Calu3 (cell line): ENCODE measurements at regions not wholly inside any gene's neighbourhood (a gene's known extent, or its start where the extent isn't known, plus 50 kb on each side); places are given as distances from the start of the nearest gene placed in this dataset.

Source experiments
- BruUV-seq: library from RNA; stranded (reverse); fragments of 400-500 nt; replicated peaks from 2 replicates; lab custom pipeline; 2021; lab: Mats Ljungman, UMichigan
- CTCF ChIA-PET: fragments of 300-600 bp; sonication (Branson Sonifier 250); formaldehyde crosslinking; loops from one replicate; lab custom pipeline; 2022; ENCODE audit warnings: antibody characterized with exemption; lab: Charles Lee
- DNase-seq: peaks from one replicate; pipeline ENCODE4 v3.0.0; 2022
- H3K27ac Mint-ChIP-seq: one replicate; pipeline ENCODE4 v1.8.0; 2022; ENCODE audit warnings: mixed read lengths; ENCODE audit not compliant: unreplicated experiment
- H3K27me3 Mint-ChIP-seq: one replicate; pipeline ENCODE4 v1.8.0; 2022; ENCODE audit warnings: mixed read lengths; ENCODE audit not compliant: unreplicated experiment
- H3K36me3 Mint-ChIP-seq: one replicate; pipeline ENCODE4 v1.8.0; 2022; ENCODE audit warnings: mild to moderate bottlenecking, moderate library complexity, mixed read lengths; ENCODE audit not compliant: insufficient read depth, unreplicated experiment
- H3K4me1 Mint-ChIP-seq: one replicate; pipeline ENCODE4 v1.8.0; 2022; ENCODE audit warnings: mild to moderate bottlenecking, low read depth, mixed read lengths; ENCODE audit not compliant: unreplicated experiment
- H3K4me3 Mint-ChIP-seq: one replicate; pipeline ENCODE4 v1.8.0; 2022; ENCODE audit warnings: mild to moderate bottlenecking, low read depth, moderate library complexity, mixed read lengths; ENCODE audit not compliant: unreplicated experiment
- H3K9me3 Mint-ChIP-seq: one replicate; pipeline ENCODE4 v1.8.0; 2022; ENCODE audit warnings: low read depth, mixed read lengths; ENCODE audit not compliant: unreplicated experiment
- intact Hi-C: fragments of 100-400 bp; cut with micrococcal nuclease; formaldehyde crosslinking; loops from one replicate; pipeline ENCODE4 v1.10.0; 2022; ENCODE audit not compliant: unreplicated experiment
- microRNA-seq: library from miRNA; unstranded; fragments of <30 nt; microRNA quantifications from one replicate; pipeline ENCODE4 v1.2.0, GENCODE V29; 2022
- TF ChIP-seq, protein P1 (sequence below): fragments of 200-600 bp; IDR thresholded peaks from one replicate; pipeline ENCODE4 v1.8.0; 2022; ENCODE audit warnings: antibody characterized with exemption; ENCODE audit not compliant: unreplicated experiment

DNA sequence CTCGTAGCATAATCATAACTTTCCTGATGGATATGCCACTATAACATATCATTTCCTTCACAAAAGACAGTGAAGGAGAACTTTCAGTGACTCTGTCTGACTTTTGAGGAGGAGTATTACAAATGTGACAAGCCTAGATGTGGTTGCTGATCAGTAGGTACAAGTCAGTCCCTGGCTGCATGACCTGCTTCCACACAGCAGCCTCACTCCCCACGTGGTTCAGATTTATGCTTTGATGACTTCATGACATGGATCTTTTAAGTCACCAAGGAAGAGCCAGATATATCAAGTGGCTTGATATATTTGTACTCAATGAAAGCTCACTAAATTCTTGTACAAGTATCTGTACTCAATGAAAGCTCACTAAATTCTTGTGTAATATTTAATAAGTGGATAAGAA is 50.9 kb upstream of the MKLN1 start:
- intact Hi-C loops: no loop called here
- CTCF ChIA-PET: interaction anchor here (0.6 to 0.7 kb wide), 2 partner anchors 37 to 341 kb away, joined by 4 read pairs; no protein-coding TSS in a partner anchor
- H3K27ac Mint-ChIP-seq: no peak overlapping the region
- no peaks in the 10 kb centered on the region for H3K27me3 Mint-ChIP-seq
- no peaks in the 10 kb centered on the region for H3K4me1 Mint-ChIP-seq
- H3K4me3 Mint-ChIP-seq: no peak overlapping the region
- TF ChIP-seq, protein P1, sequence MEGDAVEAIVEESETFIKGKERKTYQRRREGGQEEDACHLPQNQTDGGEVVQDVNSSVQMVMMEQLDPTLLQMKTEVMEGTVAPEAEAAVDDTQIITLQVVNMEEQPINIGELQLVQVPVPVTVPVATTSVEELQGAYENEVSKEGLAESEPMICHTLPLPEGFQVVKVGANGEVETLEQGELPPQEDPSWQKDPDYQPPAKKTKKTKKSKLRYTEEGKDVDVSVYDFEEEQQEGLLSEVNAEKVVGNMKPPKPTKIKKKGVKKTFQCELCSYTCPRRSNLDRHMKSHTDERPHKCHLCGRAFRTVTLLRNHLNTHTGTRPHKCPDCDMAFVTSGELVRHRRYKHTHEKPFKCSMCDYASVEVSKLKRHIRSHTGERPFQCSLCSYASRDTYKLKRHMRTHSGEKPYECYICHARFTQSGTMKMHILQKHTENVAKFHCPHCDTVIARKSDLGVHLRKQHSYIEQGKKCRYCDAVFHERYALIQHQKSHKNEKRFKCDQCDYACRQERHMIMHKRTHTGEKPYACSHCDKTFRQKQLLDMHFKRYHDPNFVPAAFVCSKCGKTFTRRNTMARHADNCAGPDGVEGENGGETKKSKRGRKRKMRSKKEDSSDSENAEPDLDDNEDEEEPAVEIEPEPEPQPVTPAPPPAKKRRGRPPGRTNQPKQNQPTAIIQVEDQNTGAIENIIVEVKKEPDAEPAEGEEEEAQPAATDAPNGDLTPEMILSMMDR: no peak
- no peaks in the 10 kb centered on the region for H3K36me3 Mint-ChIP-seq
- no TSS peak for BruUV-seq
- peaks cover 2% of the 10 kb centered on the region for H3K9me3 Mint-ChIP-seq
- DNase-seq: no peak

Small RNAs in the stretch of these regions (microRNA-seq; reads per million reads assigned to microRNA genes)
- gene MIR29A: 16,224 reads per million, percentile 97 among the genes with 10 or more reads in this experiment
